Mesodermal cell (in vitro differentiated cells): ENCODE measurements at regions not wholly inside any gene's neighbourhood (a gene's known extent, or its start where the extent isn't known, plus 50 kb on each side); places are given as distances from the start of the nearest gene placed in this dataset.
"Not testable (repeated sequence)": the region's sequence is repeated elsewhere in the genome, so short reads cannot be mapped to it uniquely, and the experiment has no call there.

ENCODE experiments used
- H3K27ac ChIP-seq: 2 replicates; pipeline ENCODE4 v1.7.0; 2013; ENCODE audit warnings: mild to moderate bottlenecking, low read depth, low read length, moderate library complexity; ENCODE audit not compliant: severe bottlenecking
- H3K36me3 ChIP-seq: 2 replicates; pipeline ENCODE4 v1.7.1; 2013; ENCODE audit warnings: mild to moderate bottlenecking, low read length, moderate library complexity; ENCODE audit not compliant: control insufficient read depth, insufficient read depth
- H3K4me1 ChIP-seq: one replicate; pipeline ENCODE4 v1.7.1; 2013; ENCODE audit warnings: mild to moderate bottlenecking, low read length; ENCODE audit not compliant: insufficient read depth, control insufficient read depth, poor library complexity, severe bottlenecking
- H3K4me3 ChIP-seq: 2 replicates; pipeline ENCODE4 v1.7.0; 2013; ENCODE audit warnings: low read length, control low read depth, mild to moderate bottlenecking; ENCODE audit not compliant: insufficient read depth, poor library complexity, severe bottlenecking; ENCODE audit errors: extremely low read depth
- H3K9me3 ChIP-seq: 2 replicates; pipeline ENCODE4 v1.7.1; 2013; ENCODE audit warnings: mild to moderate bottlenecking, low read length, moderate library complexity; ENCODE audit not compliant: control insufficient read depth
- WGBS, 2 experiments: methylation state at CpG; one replicate each; pipeline ENCODE4 v1.1.5; 2013; ENCODE audit warnings: missing lambda C conversion rate in 2 of 2; ENCODE audit not compliant: insufficient coverage in 2 of 2; 5-methylcytosine and 5-hydroxymethylcytosine counted together

- Histone ChIP-seq H3K36me3 (no peaks in the 10 kb centered on the region), H3K4me1 (peaks cover 8% of the 10 kb centered on the region), H3K9me3 (no peaks in the 10 kb centered on the region), H3K27ac (no peak overlapping the region), H3K4me3 (no peak overlapping the region)
- 94 to 95% methylated on average over 10 to 11 of the region's 11 CpGs for WGBS, 2 experiments
Measured at GRCh38 chr10:78222096-78222790, 188.6 kb downstream of the RPS24 start.

GRCh38 chr10:78223088-78223487 is 189.4 kb downstream of the RPS24 start:
- Histone ChIP-seq H3K4me1 (peaks cover 8% of the 10 kb centered on the region), H3K9me3 (no peaks in the 10 kb centered on the region), H3K36me3 (no peaks in the 10 kb centered on the region), H3K4me3 (no peak overlapping the region), H3K27ac (no peak overlapping the region)
- 87 to 91% methylated on average over 6 to 7 of the region's 7 CpGs for WGBS, 2 experiments

- no peaks in the 10 kb centered on the region for H3K36me3 ChIP-seq
- peaks cover 8% of the 10 kb centered on the region for H3K4me1 ChIP-seq
- 83 to 90% methylated on average over 2 of the region's 6 CpGs for WGBS, 2 experiments
- no peak overlapping the region for H3K27ac ChIP-seq
- no peaks in the 10 kb centered on the region for H3K9me3 ChIP-seq
- H3K4me3 ChIP-seq = no peak overlapping the region
Measured at GRCh38 chr10:78224602-78225001, 190.9 kb downstream of the RPS24 start.

- Histone ChIP-seq H3K36me3 (no peaks in the 10 kb centered on the region), H3K4me3 (no peak overlapping the region), H3K27ac (no peak overlapping the region), H3K9me3 (no peaks in the 10 kb centered on the region), H3K4me1 (peaks cover 8% of the 10 kb centered on the region)
- WGBS, 2 experiments = 93 to 97% methylated on average over 5 to 8 of the region's 10 CpGs
Measured at GRCh38 chr10:78225594-78225993, 191.9 kb downstream of the RPS24 start.

GRCh38 chr10:78229489-78229888 is 195.8 kb downstream of the RPS24 start:
- Histone ChIP-seq H3K36me3 (no peaks in the 10 kb centered on the region), H3K27ac (no peak overlapping the region), H3K9me3 (peaks cover 10% of the 10 kb centered on the region), H3K4me3 (no peak overlapping the region), H3K4me1 (peaks cover 8% of the 10 kb centered on the region)
- 95 to 100% methylated on average over 6 to 7 of the region's 9 CpGs for WGBS, 2 experiments

- Histone ChIP-seq H3K4me3 (no peak overlapping the region), H3K27ac (no peak overlapping the region), H3K9me3 (peaks cover 10% of the 10 kb centered on the region), H3K36me3 (no peaks in the 10 kb centered on the region), H3K4me1 (peaks cover 4% of the 10 kb centered on the region)
- 95 to 96% methylated on average over 5 of the region's 5 CpGs for WGBS, 2 experiments
Measured at GRCh38 chr10:78229950-78230675, 196.4 kb downstream of the RPS24 start.

- 86% methylated on average over 5 of the region's 5 CpGs for WGBS, 2 experiments
- H3K36me3 ChIP-seq = no peaks in the 10 kb centered on the region
- no peak overlapping the region for H3K4me3 ChIP-seq
- H3K27ac ChIP-seq = no peak overlapping the region
- no peaks in the 10 kb centered on the region for H3K4me1 ChIP-seq
- peaks cover 10% of the 10 kb centered on the region for H3K9me3 ChIP-seq
Measured at GRCh38 chr10:78231327-78231726, 197.7 kb downstream of the RPS24 start.

- no peaks in the 10 kb centered on the region for H3K4me1 ChIP-seq
- no peak overlapping the region for H3K27ac ChIP-seq
- H3K36me3 ChIP-seq = no peaks in the 10 kb centered on the region
- H3K4me3 ChIP-seq = no peak overlapping the region
- WGBS, 2 experiments = 83% methylated on average over 3 to 4 of the region's 4 CpGs
- H3K9me3 ChIP-seq = peaks cover 10% of the 10 kb centered on the region
Measured at GRCh38 chr10:78231939-78232338, 198.3 kb downstream of the RPS24 start.

- no peaks in the 10 kb centered on the region for H3K4me1 ChIP-seq
Measured at GRCh38 chr10:78236416-78237015, 202.9 kb downstream of the RPS24 start.

GRCh38 chr10:78237951-78238350 is 204.3 kb downstream of the RPS24 start:
- 79 to 100% methylated on average over 2 to 4 of the region's 5 CpGs for WGBS, 2 experiments
- not testable (repeated sequence) for H3K36me3 ChIP-seq, H3K4me1 ChIP-seq, H3K27ac ChIP-seq, H3K4me3 ChIP-seq
- peaks cover 10% of the 10 kb centered on the region for H3K9me3 ChIP-seq

More at GRCh38 chr10:78236416-78237015, 202.9 kb downstream of the RPS24 start:
- H3K9me3 ChIP-seq = peaks cover 10% of the 10 kb centered on the region
- H3K36me3 ChIP-seq = no peaks in the 10 kb centered on the region
- WGBS, 2 experiments = 86 to 97% methylated on average over 6 of the region's 7 CpGs
- H3K4me3 ChIP-seq = no peak overlapping the region
- H3K27ac ChIP-seq = no peak overlapping the region

- Histone ChIP-seq H3K4me3 (no peak overlapping the region), H3K9me3 (peaks cover 11% of the 10 kb centered on the region), H3K36me3 (no peaks in the 10 kb centered on the region), H3K27ac (no peak overlapping the region), H3K4me1 (peaks cover 2% of the 10 kb centered on the region)
- WGBS, 2 experiments = no CpG with 5 or more reads among the region's 2 CpGs
Measured at GRCh38 chr10:78247266-78247665, 213.6 kb downstream of the RPS24 start.
